ENCODE measurements at regions not wholly inside any gene's neighbourhood (a gene's known extent, or its start where the extent isn't known, plus 50 kb on each side); places are given as distances from the start of the nearest gene placed in this dataset.

DNA sequence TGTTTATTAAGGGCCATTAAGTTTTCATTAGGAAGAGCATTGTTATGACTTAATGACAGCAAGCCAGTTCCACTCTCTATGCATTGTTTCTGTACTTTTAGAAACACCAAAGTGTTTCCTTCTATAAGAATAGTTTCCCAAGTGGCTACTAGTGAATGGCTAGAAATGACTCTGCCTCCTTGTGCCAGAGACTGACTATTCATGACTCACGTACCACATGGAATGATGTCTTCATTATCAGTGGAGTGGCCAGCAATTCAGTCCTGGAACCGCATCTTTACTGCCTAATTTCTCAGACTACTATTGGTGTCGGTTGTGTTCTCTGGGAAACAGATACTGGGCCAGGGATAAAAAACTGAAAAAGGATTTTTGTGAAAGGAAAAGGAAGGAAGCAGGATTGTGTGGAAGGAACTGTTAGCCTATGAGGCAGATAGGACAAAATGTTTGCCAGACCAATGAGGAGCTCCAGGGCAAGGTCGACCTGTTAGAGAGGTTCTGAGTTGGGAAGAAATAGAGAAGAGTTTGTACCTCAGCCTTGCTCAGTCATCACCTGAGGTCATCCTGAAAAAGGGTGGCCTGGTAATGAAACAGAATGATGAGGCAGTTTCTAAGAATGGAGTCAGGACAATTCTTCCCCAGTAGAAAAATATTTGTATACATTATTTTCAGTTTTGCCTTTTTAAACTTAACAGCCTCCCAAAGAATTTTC lies 218.6 kb downstream of the SPCS3 start:
- DNase-seq = no peak
- Mint-ChIP-seq H3K4me3 (no peak overlapping the region), H3K9me3 (no peaks in the 10 kb centered on the region), H3K36me3 (ENCODE audit: low read depth) (no peaks in the 10 kb centered on the region), H3K27ac (peak overlapping the region; percentile 19), H3K4me1 (peaks cover 13% of the 10 kb centered on the region), H3K27me3 (ENCODE audit: low read depth, poor library complexity) (no peaks in the 10 kb centered on the region)
- TF ChIP-seq, protein P1, sequence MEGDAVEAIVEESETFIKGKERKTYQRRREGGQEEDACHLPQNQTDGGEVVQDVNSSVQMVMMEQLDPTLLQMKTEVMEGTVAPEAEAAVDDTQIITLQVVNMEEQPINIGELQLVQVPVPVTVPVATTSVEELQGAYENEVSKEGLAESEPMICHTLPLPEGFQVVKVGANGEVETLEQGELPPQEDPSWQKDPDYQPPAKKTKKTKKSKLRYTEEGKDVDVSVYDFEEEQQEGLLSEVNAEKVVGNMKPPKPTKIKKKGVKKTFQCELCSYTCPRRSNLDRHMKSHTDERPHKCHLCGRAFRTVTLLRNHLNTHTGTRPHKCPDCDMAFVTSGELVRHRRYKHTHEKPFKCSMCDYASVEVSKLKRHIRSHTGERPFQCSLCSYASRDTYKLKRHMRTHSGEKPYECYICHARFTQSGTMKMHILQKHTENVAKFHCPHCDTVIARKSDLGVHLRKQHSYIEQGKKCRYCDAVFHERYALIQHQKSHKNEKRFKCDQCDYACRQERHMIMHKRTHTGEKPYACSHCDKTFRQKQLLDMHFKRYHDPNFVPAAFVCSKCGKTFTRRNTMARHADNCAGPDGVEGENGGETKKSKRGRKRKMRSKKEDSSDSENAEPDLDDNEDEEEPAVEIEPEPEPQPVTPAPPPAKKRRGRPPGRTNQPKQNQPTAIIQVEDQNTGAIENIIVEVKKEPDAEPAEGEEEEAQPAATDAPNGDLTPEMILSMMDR (IDR thresholded peaks at IDR 0.05) = no peak

GRCh38 chr4:176539091-176539784 lies 219.5 kb downstream of the SPCS3 start:
- Mint-ChIP-seq H3K27ac (no peak overlapping the region), H3K36me3 (ENCODE audit: low read depth) (no peaks in the 10 kb centered on the region), H3K4me3 (no peak overlapping the region), H3K9me3 (no peaks in the 10 kb centered on the region), H3K27me3 (ENCODE audit: low read depth, poor library complexity) (no peaks in the 10 kb centered on the region), H3K4me1 (peaks cover 12% of the 10 kb centered on the region)
- DNase-seq = no peak
- TF ChIP-seq, protein P1 (IDR thresholded peaks at IDR 0.05) = no peak

DNA sequence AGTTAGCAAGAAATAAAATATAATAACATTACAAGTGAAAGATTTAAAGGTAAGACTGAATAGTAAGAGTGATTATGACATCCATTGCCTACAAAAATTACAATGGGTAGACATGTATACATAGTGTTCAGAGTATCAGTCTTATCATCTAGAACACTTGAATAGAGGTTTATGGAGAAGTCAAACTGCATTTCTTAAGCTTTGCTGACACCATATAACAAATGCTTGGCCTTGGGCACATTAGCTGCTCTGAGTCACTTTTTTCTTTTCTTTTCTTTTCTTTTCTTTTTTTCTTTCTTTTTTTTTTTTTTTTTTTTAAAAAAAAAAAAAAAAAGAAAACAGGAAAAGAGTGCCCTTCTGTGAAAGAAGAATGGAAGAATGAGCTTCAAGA lies 220.0 kb downstream of the SPCS3 start:
- no peak for DNase-seq
- H3K4me1 Mint-ChIP-seq = peaks cover 8% of the 10 kb centered on the region
- no peaks in the 10 kb centered on the region for H3K9me3 Mint-ChIP-seq
- H3K27ac Mint-ChIP-seq = no peak overlapping the region
- no peaks in the 10 kb centered on the region for H3K36me3 Mint-ChIP-seq (ENCODE audit: low read depth)
- H3K27me3 Mint-ChIP-seq (ENCODE audit: low read depth, poor library complexity) = no peaks in the 10 kb centered on the region
- TF ChIP-seq, protein P1 (IDR thresholded peaks at IDR 0.05) = no peak
- no peak overlapping the region for H3K4me3 Mint-ChIP-seq

DNA sequence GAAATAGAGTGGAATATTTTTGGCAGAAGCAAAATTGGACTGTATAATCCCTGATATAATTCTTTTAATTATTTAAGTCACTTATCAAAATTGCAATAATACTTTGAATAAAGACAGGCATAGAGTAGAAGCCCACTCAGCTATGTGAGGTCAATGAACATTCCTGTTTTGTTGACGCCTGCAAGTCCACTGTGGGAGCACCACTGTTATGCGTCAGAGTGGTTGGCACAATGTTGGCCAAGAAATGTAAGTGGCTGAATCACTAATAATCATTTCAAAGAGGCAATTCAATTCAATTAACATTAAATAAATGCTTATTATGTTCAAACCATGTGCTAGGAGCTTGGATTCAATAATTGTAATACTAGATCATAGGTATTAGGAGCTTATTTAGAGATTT lies 221.0 kb downstream of the SPCS3 start:
- H3K27ac Mint-ChIP-seq = no peak overlapping the region
- H3K4me3 Mint-ChIP-seq = no peak overlapping the region
- DNase-seq = no peak
- no peaks in the 10 kb centered on the region for H3K9me3 Mint-ChIP-seq
- TF ChIP-seq, protein P1 (IDR thresholded peaks at IDR 0.05) = no peak
- peaks cover 11% of the 10 kb centered on the region for H3K4me1 Mint-ChIP-seq
- H3K27me3 Mint-ChIP-seq (ENCODE audit: low read depth, poor library complexity) = no peaks in the 10 kb centered on the region
- no peaks in the 10 kb centered on the region for H3K36me3 Mint-ChIP-seq (ENCODE audit: low read depth)

DNA sequence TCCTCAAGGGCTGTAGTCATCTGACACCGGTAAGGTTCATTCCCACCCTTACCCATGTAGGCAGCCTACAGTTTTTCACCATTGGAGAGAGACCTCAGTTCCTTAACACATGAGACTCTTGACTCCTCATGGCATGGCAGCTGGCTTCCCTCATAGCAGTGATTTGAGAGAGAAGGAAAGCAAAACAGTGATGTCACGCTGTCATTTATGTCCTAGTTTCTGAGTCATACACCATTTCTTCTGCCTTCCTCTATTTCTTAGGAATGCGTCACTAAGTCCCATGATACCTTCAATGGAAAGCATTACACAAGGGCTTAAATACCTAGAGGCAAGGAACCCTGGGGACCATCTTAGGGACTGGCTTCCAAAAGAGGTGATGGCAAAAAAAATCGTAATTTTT lies 226.1 kb downstream of the SPCS3 start:
- TF ChIP-seq, protein P1 (IDR thresholded peaks at IDR 0.05) = no peak
- no peaks in the 10 kb centered on the region for H3K36me3 Mint-ChIP-seq (ENCODE audit: low read depth)
- H3K27ac Mint-ChIP-seq = no peak overlapping the region
- DNase-seq = no peak
- no peaks in the 10 kb centered on the region for H3K9me3 Mint-ChIP-seq
- H3K4me1 Mint-ChIP-seq = peaks cover 46% of the 10 kb centered on the region
- no peak overlapping the region for H3K4me3 Mint-ChIP-seq
- no peaks in the 10 kb centered on the region for H3K27me3 Mint-ChIP-seq (ENCODE audit: low read depth, poor library complexity)

DNA sequence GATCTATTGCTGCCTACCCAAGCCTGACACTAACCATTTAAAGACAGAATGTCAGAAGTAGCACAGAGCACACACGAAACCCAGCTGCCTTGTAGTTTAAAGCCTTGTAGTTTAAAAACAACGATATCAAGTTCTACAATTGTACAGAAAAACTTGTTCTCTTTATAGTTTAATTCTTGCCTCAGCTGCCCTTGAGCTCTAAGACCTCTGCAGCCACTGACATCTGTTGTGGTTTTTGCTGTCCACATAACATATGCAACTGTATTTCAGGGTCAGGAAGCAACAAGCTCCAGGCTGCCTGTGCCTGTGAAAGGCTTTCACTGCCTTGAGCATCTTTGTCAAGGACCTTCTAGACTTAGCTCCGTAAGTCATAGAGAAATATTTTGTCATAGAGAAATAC lies 227.2 kb downstream of the SPCS3 start:
- Mint-ChIP-seq H3K27ac (peak overlapping the region; percentile 61), H3K4me1 (peaks cover 46% of the 10 kb centered on the region), H3K4me3 (no peak overlapping the region), H3K27me3 (ENCODE audit: low read depth, poor library complexity) (no peaks in the 10 kb centered on the region), H3K36me3 (ENCODE audit: low read depth) (no peaks in the 10 kb centered on the region), H3K9me3 (no peaks in the 10 kb centered on the region)
- TF ChIP-seq, protein P1 (IDR thresholded peaks at IDR 0.05) = no peak
- no peak for DNase-seq

All from nephron progenitor cell (in vitro differentiated cells).